ENCODE measurements at regions not wholly inside any gene's neighbourhood (a gene's known extent, or its start where the extent isn't known, plus 50 kb on each side); places are given as distances from the start of the nearest gene placed in this dataset.

- TF ChIP-seq GATA3 (IDR thresholded peaks at IDR 0.05; ENCODE audit: low read depth, low read length) = no peak
- no peak for TF ChIP-seq GATA2 (IDR thresholded peaks at IDR 0.05; ENCODE audit: low read depth, low read length)
These were observed 1160.0 kb downstream of the HACE1 start for GRCh38 chr6:103699769-103700168.

GRCh38 chr6:103687430-103687829, 1172.3 kb downstream of the HACE1 start:
- TF ChIP-seq GATA2 (IDR thresholded peaks at IDR 0.05; ENCODE audit: low read depth, low read length) (no peak), GATA3 (IDR thresholded peaks at IDR 0.05; ENCODE audit: low read depth, low read length) (no peak)

GRCh38 chr6:103680116-103680515, 1179.6 kb downstream of the HACE1 start:
- TF ChIP-seq GATA2 (IDR thresholded peaks at IDR 0.05; ENCODE audit: low read depth, low read length) (no peak), GATA3 (IDR thresholded peaks at IDR 0.05; ENCODE audit: low read depth, low read length) (no peak)

- TF ChIP-seq GATA2 (IDR thresholded peaks at IDR 0.05; ENCODE audit: low read depth, low read length) (no peak), GATA3 (IDR thresholded peaks at IDR 0.05; ENCODE audit: low read depth, low read length) (no peak)
These were observed 1182.4 kb downstream of the HACE1 start for GRCh38 chr6:103677290-103677689.

GRCh38 chr6:103675807-103676406, 1183.8 kb downstream of the HACE1 start:
- no peak for TF ChIP-seq GATA2 (IDR thresholded peaks at IDR 0.05; ENCODE audit: low read depth, low read length)
- no peak for TF ChIP-seq GATA3 (IDR thresholded peaks at IDR 0.05; ENCODE audit: low read depth, low read length)

- TF ChIP-seq GATA2 (IDR thresholded peaks at IDR 0.05; ENCODE audit: low read depth, low read length) (no peak), GATA3 (IDR thresholded peaks at IDR 0.05; ENCODE audit: low read depth, low read length) (no peak)
These were observed 1184.9 kb downstream of the HACE1 start for GRCh38 chr6:103674790-103675189.

GRCh38 chr6:103672169-103672568, 1187.5 kb downstream of the HACE1 start:
- TF ChIP-seq GATA3 (IDR thresholded peaks at IDR 0.05; ENCODE audit: low read depth, low read length) (no peak), GATA2 (IDR thresholded peaks at IDR 0.05; ENCODE audit: low read depth, low read length) (no peak)

GRCh38 chr6:103629613-103630012, 1230.1 kb downstream of the HACE1 start:
- no peak for TF ChIP-seq GATA3 (IDR thresholded peaks at IDR 0.05; ENCODE audit: low read depth, low read length)
- no peak for TF ChIP-seq GATA2 (IDR thresholded peaks at IDR 0.05; ENCODE audit: low read depth, low read length)

- TF ChIP-seq GATA3 (IDR thresholded peaks at IDR 0.05; ENCODE audit: low read depth, low read length) = no peak
- no peak for TF ChIP-seq GATA2 (IDR thresholded peaks at IDR 0.05; ENCODE audit: low read depth, low read length)
These were observed 1242.1 kb downstream of the HACE1 start for GRCh38 chr6:103617642-103618041.

- TF ChIP-seq GATA3 (IDR thresholded peaks at IDR 0.05; ENCODE audit: low read depth, low read length) = no peak
- TF ChIP-seq GATA2 (IDR thresholded peaks at IDR 0.05; ENCODE audit: low read depth, low read length) = no peak
These were observed 1272.0 kb downstream of the HACE1 start for GRCh38 chr6:103587722-103588121.

GRCh38 chr6:103578115-103578514, 1281.6 kb downstream of the HACE1 start:
- no peak for TF ChIP-seq GATA3 (IDR thresholded peaks at IDR 0.05; ENCODE audit: low read depth, low read length)
- TF ChIP-seq GATA2 (IDR thresholded peaks at IDR 0.05; ENCODE audit: low read depth, low read length) = no peak

GRCh38 chr6:103570431-103570830, 1289.3 kb downstream of the HACE1 start:
- no peak for TF ChIP-seq GATA2 (IDR thresholded peaks at IDR 0.05; ENCODE audit: low read depth, low read length)
- no peak for TF ChIP-seq GATA3 (IDR thresholded peaks at IDR 0.05; ENCODE audit: low read depth, low read length)

- TF ChIP-seq GATA2 (IDR thresholded peaks at IDR 0.05; ENCODE audit: low read depth, low read length) = no peak
- TF ChIP-seq GATA3 (IDR thresholded peaks at IDR 0.05; ENCODE audit: low read depth, low read length) = no peak
These were observed 1304.8 kb downstream of the HACE1 start for GRCh38 chr6:103554911-103555310.

GRCh38 chr6:103538381-103538780, 1321.3 kb downstream of the HACE1 start:
- no peak for TF ChIP-seq GATA2 (IDR thresholded peaks at IDR 0.05; ENCODE audit: low read depth, low read length)
- no peak for TF ChIP-seq GATA3 (IDR thresholded peaks at IDR 0.05; ENCODE audit: low read depth, low read length)

GRCh38 chr6:103534814-103535213, 1324.9 kb downstream of the HACE1 start:
- no peak for TF ChIP-seq GATA2 (IDR thresholded peaks at IDR 0.05; ENCODE audit: low read depth, low read length)
- TF ChIP-seq GATA3 (IDR thresholded peaks at IDR 0.05; ENCODE audit: low read depth, low read length) = no peak

GRCh38 chr6:103534095-103534494, 1325.6 kb downstream of the HACE1 start:
- TF ChIP-seq GATA3 (IDR thresholded peaks at IDR 0.05; ENCODE audit: low read depth, low read length) (no peak), GATA2 (IDR thresholded peaks at IDR 0.05; ENCODE audit: low read depth, low read length) (no peak)

Measured in SH-SY5Y (cell line).